CD14-positive monocyte (primary cell): ENCODE measurements at regions not wholly inside any gene's neighbourhood (a gene's known extent, or its start where the extent isn't known, plus 50 kb on each side); places are given as distances from the start of the nearest gene placed in this dataset.

Source experiments
- DNase-seq, 3 donors: peaks; one replicate each; pipeline ENCODE4 v3.0.0-alpha.2; 2011 to 2022
- H2AFZ ChIP-seq: 2 replicates; pipeline ENCODE4 v1.6.0; 2012; ENCODE audit warnings: mild to moderate bottlenecking, low read depth, low read length, inconsistent platforms; ENCODE audit not compliant: insufficient read depth, poor library complexity, severe bottlenecking
- H3K27ac ChIP-seq, 2 donors: 1 replicate in 1 of 2; 2 replicates in 1 of 2; pipeline ENCODE4 v1.5.1; 2012 to 2013; ENCODE audit warnings: low read length in 2 of 2, control low read depth in 1 of 2, inconsistent platforms in 1 of 2, low read depth in 1 of 2, mild to moderate bottlenecking in 1 of 2
- H3K27me3 ChIP-seq, 2 donors: one replicate each; pipeline versions ENCODE4 v1.6.0 to v1.6.1; 2011 to 2013; ENCODE audit warnings: low read length in 2 of 2; ENCODE audit not compliant: control insufficient read depth in 2 of 2, insufficient read depth in 2 of 2
- H3K36me3 ChIP-seq, 2 donors: replicated peaks in 1 of 2; 1 replicate in 1 of 2; 2 replicates in 1 of 2; pipeline versions ENCODE4 v1.5.1 to v1.6.1; 2012 to 2013; ENCODE audit warnings: low read length in 2 of 2, control low read depth in 1 of 2, inconsistent platforms in 1 of 2, mild to moderate bottlenecking in 1 of 2; ENCODE audit not compliant: insufficient read depth in 2 of 2, control insufficient read depth in 1 of 2
- H3K4me1 ChIP-seq, 2 donors: 1 replicate in 1 of 2; 2 replicates in 1 of 2; pipeline versions ENCODE4 v1.5.1 to v1.6.1; 2012 to 2013; ENCODE audit warnings: low read length in 2 of 2, control low read depth in 1 of 2, inconsistent platforms in 1 of 2, mild to moderate bottlenecking in 1 of 2, moderate library complexity in 1 of 2; ENCODE audit not compliant: insufficient read depth in 2 of 2, control insufficient read depth in 1 of 2
- H3K4me2 ChIP-seq: replicated peaks from 2 replicates; pipeline ENCODE3; 2012; ENCODE audit warnings: low read length, moderate library complexity, mild to moderate bottlenecking; ENCODE audit not compliant: poor library complexity, severe bottlenecking; ENCODE audit errors: extremely low read depth
- H3K4me3 ChIP-seq, 3 experiments: fragments of 200-600 bp in 1 of 3; sonication (generic) in 1 of 3; replicated peaks in 1 of 3; 1 replicate in 2 of 3; 2 replicates in 1 of 3; pipeline ENCODE4 v1.5.1; 2011 to 2013; ENCODE audit warnings: low read length in 3 of 3, mild to moderate bottlenecking in 3 of 3, control low read depth in 2 of 3, low read depth in 2 of 3, inconsistent platforms in 1 of 3, moderate library complexity in 1 of 3
- H3K79me2 ChIP-seq: 2 replicates; pipeline ENCODE4 v1.6.0; 2012; ENCODE audit warnings: mild to moderate bottlenecking, control low read depth, inconsistent platforms, low read length, moderate library complexity; ENCODE audit not compliant: insufficient read depth
- H3K9ac ChIP-seq: 2 replicates; pipeline ENCODE4 v1.6.0; 2017; ENCODE audit warnings: low read length, mild to moderate bottlenecking; ENCODE audit not compliant: insufficient read depth, poor library complexity, severe bottlenecking
- H3K9me3 ChIP-seq, 2 donors: replicated peaks in 1 of 2; 1 replicate in 1 of 2; 2 replicates in 1 of 2; pipeline versions ENCODE4 v1.5.1 to v1.6.1; 2012 to 2013; ENCODE audit warnings: low read length in 2 of 2, control low read depth in 1 of 2; ENCODE audit not compliant: control insufficient read depth in 1 of 2, insufficient read depth in 1 of 2
- H4K20me1 ChIP-seq: 2 replicates; pipeline ENCODE4 v1.6.0; 2012; ENCODE audit warnings: mild to moderate bottlenecking, low read length, control low read depth, moderate library complexity; ENCODE audit not compliant: insufficient read depth
- H3K27ac Mint-ChIP-seq, 7 donors: one replicate each; pipeline ENCODE4 v1.8.0; 2020; ENCODE audit warnings: mild to moderate bottlenecking in 7 of 7, mixed read lengths in 7 of 7, moderate library complexity in 6 of 7, inconsistent platforms in 2 of 7
- H3K27me3 Mint-ChIP-seq, 3 donors: one replicate each; pipeline ENCODE4 v1.8.0; 2021 to 2022; ENCODE audit warnings: low read depth in 3 of 3, mild to moderate bottlenecking in 3 of 3, mixed read lengths in 3 of 3, moderate library complexity in 3 of 3, inconsistent platforms in 1 of 3
- H3K36me3 Mint-ChIP-seq, 2 donors: one replicate each; pipeline ENCODE4 v1.8.0; 2020; ENCODE audit warnings: mixed read lengths in 2 of 2, inconsistent platforms in 1 of 2, mild to moderate bottlenecking in 1 of 2
- H3K4me1 Mint-ChIP-seq: one replicate; pipeline ENCODE4 v1.8.0; 2020; ENCODE audit warnings: mild to moderate bottlenecking, mixed read lengths
- H3K4me3 Mint-ChIP-seq, 2 donors: one replicate each; pipeline ENCODE4 v1.8.0; 2020; ENCODE audit warnings: mild to moderate bottlenecking in 2 of 2, mixed read lengths in 2 of 2, moderate library complexity in 1 of 2
- H3K9me3 Mint-ChIP-seq, 7 donors: one replicate each; pipeline ENCODE4 v1.8.0; 2020 to 2022; ENCODE audit warnings: mixed read lengths in 7 of 7, mild to moderate bottlenecking in 6 of 7, moderate library complexity in 6 of 7, inconsistent platforms in 2 of 7
- CTCF ChIP-seq: fragments of 200-600 bp; IDR thresholded peaks from one replicate; pipeline ENCODE4 v1.8.0; 2022; ENCODE audit warnings: antibody characterized with exemption, mild to moderate bottlenecking
- WGBS: methylation state at CpG from one replicate; pipeline ENCODE4 v1.1.5; 2013; ENCODE audit warnings: missing lambda C conversion rate; ENCODE audit not compliant: insufficient coverage; 5-methylcytosine and 5-hydroxymethylcytosine counted together
- intact Hi-C, 2 donors: fragments of 100-400 bp; cut with micrococcal nuclease; formaldehyde crosslinking; loops; one replicate each; pipeline versions ENCODE4 v1.15.0 to v1.15.1; 2023

GRCh38 chr17:79187186-79187585 is 112.6 kb downstream of the ENGASE start:
- Histone ChIP-seq H3K4me2 (no peak overlapping the region), H2AFZ (no peak overlapping the region), H3K36me3 (no peaks in the 10 kb centered on the region), H3K9ac (no peak overlapping the region), H3K9me3 (no peaks in the 10 kb centered on the region), H3K4me1 (no peaks in the 10 kb centered on the region), H3K79me2 (no peaks in the 10 kb centered on the region), H4K20me1 (no peaks in the 10 kb centered on the region), H3K27ac (no peak overlapping the region), H3K27me3 (peaks cover 0 to 45% of the 10 kb centered on the region in 2 donors), H3K4me3 (no peak overlapping the region)
- WGBS: 85% methylated on average over 12 of the region's 12 CpGs
- DNase-seq: no peak
- H3K4me3 Mint-ChIP-seq: no peak overlapping the region
- peaks cover 3% of the 10 kb centered on the region for H3K4me1 Mint-ChIP-seq
- peaks cover 42 to 70% (median 45%) of the 10 kb centered on the region in 3 donors for H3K27me3 Mint-ChIP-seq
- H3K9me3 Mint-ChIP-seq: peaks cover 0 to 1% (median 0%) of the 10 kb centered on the region in 7 donors
- no peak overlapping the region for H3K27ac Mint-ChIP-seq
- no peak for TF ChIP-seq CTCF
- intact Hi-C loops: no loop called here
- no peaks in the 10 kb centered on the region for H3K36me3 Mint-ChIP-seq

- Histone ChIP-seq H3K36me3 (no peaks in the 10 kb centered on the region), H2AFZ (no peak overlapping the region), H3K27ac (no peak overlapping the region), H3K4me3 (no peak overlapping the region), H3K4me1 (no peaks in the 10 kb centered on the region), H3K27me3 (peaks cover 0 to 46% of the 10 kb centered on the region in 2 donors), H3K9ac (no peak overlapping the region), H4K20me1 (no peaks in the 10 kb centered on the region), H3K79me2 (no peaks in the 10 kb centered on the region), H3K9me3 (no peaks in the 10 kb centered on the region), H3K4me2 (no peak overlapping the region)
- H3K4me1 Mint-ChIP-seq: peaks cover 3% of the 10 kb centered on the region
- H3K27me3 Mint-ChIP-seq: peaks cover 43 to 70% (median 45%) of the 10 kb centered on the region in 3 donors
- TF ChIP-seq CTCF: no peak
- intact Hi-C loops: no loop called here
- H3K9me3 Mint-ChIP-seq: peaks cover 0 to 2% (median 0%) of the 10 kb centered on the region in 7 donors
- peak overlapping the region in 1 of 2 donors; percentile 13 for H3K4me3 Mint-ChIP-seq
- H3K36me3 Mint-ChIP-seq: no peaks in the 10 kb centered on the region
- DNase-seq: no peak
- WGBS: 98% methylated on average over 4 of the region's 10 CpGs
- no peak overlapping the region for H3K27ac Mint-ChIP-seq
Observed at GRCh38 chr17:79186406-79186805, 111.8 kb downstream of the ENGASE start.
